Brain microvascular endothelial cell (primary cell): ENCODE measurements at regions not wholly inside any gene's neighbourhood (a gene's known extent, or its start where the extent isn't known, plus 50 kb on each side); places are given as distances from the start of the nearest gene placed in this dataset.

Experiments
- DNase-seq: peaks from one replicate; pipeline ENCODE4 v3.0.0-alpha.2; 2020
- H3K27ac ChIP-seq: fragments of 250-450 bp; sonication (Bioruptor Pico); 2 replicates; pipeline ENCODE4 v1.5.1; 2020; ENCODE audit warnings: mild to moderate bottlenecking, moderate library complexity
- H3K27me3 ChIP-seq: fragments of 250-450 bp; sonication (Bioruptor Pico); replicated peaks from 2 replicates; pipeline ENCODE4 v1.5.1; 2020; ENCODE audit warnings: mild to moderate bottlenecking
- H3K36me3 ChIP-seq: fragments of 250-450 bp; sonication (Bioruptor Pico); replicated peaks from 2 replicates; pipeline ENCODE4 v1.5.1; 2020; ENCODE audit warnings: mild to moderate bottlenecking
- H3K4me3 ChIP-seq: 2 replicates; pipeline ENCODE4 v1.5.1; 2011; ENCODE audit warnings: low read depth, mild to moderate bottlenecking, control low read depth, low read length, moderate library complexity
- CTCF ChIP-seq: IDR thresholded peaks from 2 replicates; pipeline ENCODE4 v1.5.1; 2011; ENCODE audit warnings: low read depth, mild to moderate bottlenecking, moderate library complexity, low read length, control low read depth, inconsistent platforms; ENCODE audit errors: missing control alignments
- in situ Hi-C: cut with HindIII; loops from 2 replicates; pipeline ENCODE4 v1.10.0; 2017; ENCODE audit warnings: low sequenced_read_pairs, low pct_ligation_motif_present

DNA sequence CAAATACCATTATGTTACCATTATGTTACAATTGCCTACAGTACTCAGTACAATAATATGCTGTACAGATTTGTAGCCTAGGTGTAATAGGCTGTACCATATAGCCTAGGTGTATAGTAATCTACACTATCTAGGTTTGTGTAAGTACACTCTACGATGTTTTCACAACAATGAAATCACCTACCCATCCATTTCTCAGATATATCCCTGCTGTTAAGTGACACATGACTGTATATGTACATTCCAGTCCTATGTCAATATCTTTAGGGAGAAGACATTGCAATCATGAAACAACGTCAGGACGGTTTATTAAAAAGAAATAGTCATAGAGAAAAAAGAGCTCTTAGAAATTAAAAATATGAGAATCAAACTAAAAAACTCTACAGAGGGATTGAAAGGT lies 119.0 kb upstream of the CDC42EP3 start:
- in situ Hi-C loops, result no loop called here
- no peak for DNase-seq
- H3K36me3 ChIP-seq, result no peaks in the 10 kb centered on the region

GRCh38 chr2:37792366-37792765 lies 120.9 kb upstream of the CDC42EP3 start:
- no peaks in the 10 kb centered on the region for H3K27me3 ChIP-seq
- H3K27ac ChIP-seq, result no peak overlapping the region
- H3K36me3 ChIP-seq, result no peaks in the 10 kb centered on the region
- in situ Hi-C loops, result no loop called here
- H3K4me3 ChIP-seq, result no peak overlapping the region
- no peak for DNase-seq
- TF ChIP-seq CTCF, result no peak

More for the DNA sequence above, 119.0 kb upstream of the CDC42EP3 start:
- Histone ChIP-seq H3K27ac (no peak overlapping the region), H3K4me3 (no peak overlapping the region), H3K27me3 (no peaks in the 10 kb centered on the region)
- TF ChIP-seq CTCF, result no peak

DNA sequence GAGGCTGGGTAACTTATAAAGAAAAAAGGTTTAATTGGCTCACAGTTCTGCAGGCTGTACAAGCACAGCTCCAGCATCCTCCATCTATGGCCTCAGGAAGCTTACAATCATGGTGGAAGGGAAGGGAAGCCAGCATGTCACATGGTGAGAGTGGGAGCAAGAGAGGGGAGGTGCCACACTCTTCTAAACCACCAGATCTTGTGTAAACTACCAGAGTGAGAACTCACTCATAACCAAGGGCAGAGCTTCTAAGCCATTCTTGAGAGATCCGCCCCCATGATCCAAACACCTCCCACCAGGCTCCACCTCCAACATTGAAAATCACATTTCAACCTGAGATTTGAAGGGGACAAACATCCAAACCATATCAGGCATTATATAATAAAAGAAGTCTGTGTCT lies 121.6 kb upstream of the CDC42EP3 start:
- Histone ChIP-seq H3K36me3 (no peaks in the 10 kb centered on the region), H3K27ac (no peak overlapping the region), H3K27me3 (no peaks in the 10 kb centered on the region), H3K4me3 (no peak overlapping the region)
- in situ Hi-C loops, result no loop called here
- DNase-seq, result no peak
- no peak for TF ChIP-seq CTCF

DNA sequence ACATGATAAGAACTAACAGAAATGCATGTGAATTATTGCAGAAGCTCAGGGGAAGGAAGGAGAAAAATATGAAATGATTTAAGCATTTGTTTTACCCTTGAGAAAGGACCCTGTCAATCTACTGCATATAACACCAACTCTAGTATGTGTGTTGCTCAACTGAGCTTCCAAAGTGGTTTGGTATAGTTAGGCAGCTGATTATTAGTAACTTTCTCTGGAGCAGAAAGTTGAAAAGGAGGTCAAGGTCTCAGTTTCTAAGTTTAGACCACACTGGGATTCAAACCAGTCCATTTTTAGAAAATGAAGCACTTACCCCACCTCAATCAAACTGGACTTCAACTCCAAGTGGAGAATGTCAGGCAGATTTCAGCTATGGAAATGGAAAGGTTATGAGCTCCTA lies 123.3 kb upstream of the CDC42EP3 start:
- in situ Hi-C loops, result no loop called here

DNA sequence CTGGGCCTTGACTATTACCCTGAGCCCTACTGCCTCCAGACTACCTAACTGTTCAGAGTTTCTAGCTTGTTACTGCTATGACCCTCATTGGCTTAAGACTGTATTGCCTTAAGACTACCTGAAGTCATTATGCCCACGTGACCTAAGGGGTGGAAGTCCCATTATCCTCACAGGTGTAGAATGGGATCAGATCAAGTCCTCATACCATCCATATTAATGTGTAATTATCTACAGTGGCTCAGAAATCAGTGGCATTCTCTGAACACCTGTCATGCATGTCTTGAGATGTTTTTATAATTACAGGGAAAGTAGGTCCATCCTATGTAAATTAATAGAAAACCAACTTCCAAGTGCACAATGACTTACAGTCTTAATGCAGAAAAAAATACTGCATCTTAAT lies 124.0 kb upstream of the CDC42EP3 start:
- Histone ChIP-seq H3K27me3 (no peaks in the 10 kb centered on the region), H3K27ac (no peak overlapping the region), H3K4me3 (no peak overlapping the region), H3K36me3 (no peaks in the 10 kb centered on the region)
- in situ Hi-C loops, result no loop called here
- no peak for TF ChIP-seq CTCF
- DNase-seq, result no peak

More for the DNA sequence above, 123.3 kb upstream of the CDC42EP3 start:
- TF ChIP-seq CTCF, result no peak
- H3K27ac ChIP-seq, result no peak overlapping the region
- no peaks in the 10 kb centered on the region for H3K36me3 ChIP-seq
- no peak overlapping the region for H3K4me3 ChIP-seq
- DNase-seq, result no peak
- H3K27me3 ChIP-seq, result no peaks in the 10 kb centered on the region

GRCh38 chr2:37795938-37796337 lies 124.5 kb upstream of the CDC42EP3 start:
- in situ Hi-C loops, result no loop called here
- H3K36me3 ChIP-seq, result no peaks in the 10 kb centered on the region
- no peak for TF ChIP-seq CTCF
- H3K4me3 ChIP-seq, result no peak overlapping the region
- peak overlapping the region; percentile 33 for H3K27ac ChIP-seq
- H3K27me3 ChIP-seq, result no peaks in the 10 kb centered on the region
- DNase-seq, result peak; percentile 56
